Panc1 (cell line): ENCODE measurements at regions not wholly inside any gene's neighbourhood (a gene's known extent, or its start where the extent isn't known, plus 50 kb on each side); places are given as distances from the start of the nearest gene placed in this dataset.

Source experiments
- ATAC-seq: fragments of 200-7000 bp; cut with Tn5 transposase; 2 replicates; pipeline ENCODE4 v1.9.1; 2020; ENCODE audit warnings: mild to moderate bottlenecking, moderate library complexity
- BruUV-seq: library from RNA; stranded (reverse); fragments of 400-500 nt; replicated peaks from 2 replicates; lab custom pipeline; 2021; lab: Mats Ljungman, UMichigan
- CTCF ChIA-PET: fragments of 300-600 bp; sonication (Branson Sonifier 250); formaldehyde crosslinking; loops from one replicate; lab custom pipeline; 2022; ENCODE audit warnings: antibody characterized with exemption; lab: Charles Lee
- POLR2A ChIA-PET: fragments of 300-600 bp; sonication (Branson Sonifier 250); formaldehyde crosslinking; loops from one replicate; lab custom pipeline; 2022; ENCODE audit warnings: antibody characterized with exemption; lab: Charles Lee
- DNase-seq: peaks from one replicate; pipeline ENCODE4 v3.0.0-alpha.2; 2010; ENCODE audit warnings: low read depth, low spot score
- H3K27ac ChIP-seq: 2 replicates; pipeline ENCODE4 v1.5.1; 2011; ENCODE audit warnings: mild to moderate bottlenecking, low read length, inconsistent platforms
- H3K27me3 ChIP-seq: fragments of 200-500 bp; sonication (Bioruptor generic); 2 replicates; pipeline ENCODE4 v1.6.0; 2014; ENCODE audit warnings: low read length, inconsistent platforms; ENCODE audit not compliant: control insufficient read depth, insufficient read depth
- H3K36me3 ChIP-seq: fragments of 200-500 bp; sonication (Bioruptor generic); 2 replicates; pipeline ENCODE4 v1.5.1; 2014; ENCODE audit warnings: inconsistent platforms, mild to moderate bottlenecking, low read length, moderate library complexity; ENCODE audit not compliant: control insufficient read depth, insufficient read depth
- H3K4me1 ChIP-seq: 2 replicates; pipeline ENCODE4 v1.5.1; 2011; ENCODE audit warnings: inconsistent platforms, mild to moderate bottlenecking, low read length, moderate library complexity; ENCODE audit not compliant: control insufficient read depth, insufficient read depth
- H3K4me3 ChIP-seq, 2 experiments: 2 replicates each; pipeline ENCODE4 v1.5.1; 2011 to 2012; ENCODE audit warnings: low read depth in 2 of 2, low read length in 2 of 2, mild to moderate bottlenecking in 2 of 2, inconsistent platforms in 1 of 2, moderate library complexity in 1 of 2
- H3K9me3 ChIP-seq: fragments of 200-500 bp; sonication (Bioruptor generic); 2 replicates; pipeline ENCODE4 v1.5.1; 2014; ENCODE audit warnings: low read depth, mild to moderate bottlenecking, inconsistent platforms, low read length, moderate library complexity; ENCODE audit not compliant: control insufficient read depth, insufficient read depth
- POLR2AphosphoS5 ChIP-seq: IDR thresholded peaks from 2 replicates; pipeline ENCODE4 v1.6.1; 2012; ENCODE audit warnings: mild to moderate bottlenecking, low read depth, low read length, moderate library complexity
- REST ChIP-seq, 2 experiments: IDR thresholded peaks; 2 replicates each; pipeline ENCODE4 v1.6.1; 2011 to 2012; ENCODE audit warnings: low read depth in 2 of 2, control low read depth in 1 of 2, low read length in 1 of 2, mild to moderate bottlenecking in 1 of 2, moderate library complexity in 1 of 2; ENCODE audit not compliant: insufficient read depth in 1 of 2
- SIN3A ChIP-seq: IDR thresholded peaks from 2 replicates; pipeline ENCODE4 v1.6.1; 2012; ENCODE audit warnings: low read depth, mild to moderate bottlenecking, low read length, moderate library complexity, borderline replicate concordance; ENCODE audit not compliant: insufficient read depth
- TCF7L2 ChIP-seq: IDR thresholded peaks from 2 replicates; pipeline ENCODE4 v1.6.1; 2011; ENCODE audit warnings: mild to moderate bottlenecking, low read depth, low read length, inconsistent platforms
- in situ Hi-C: cut with HindIII; loops from 2 replicates; pipeline ENCODE4 v1.10.0; 2016; ENCODE audit warnings: low sequenced_read_pairs, low pct_unique_long_range_greater_than_20kb
- intact Hi-C: fragments of 100-400 bp; cut with micrococcal nuclease; formaldehyde crosslinking; loops from one replicate; pipeline ENCODE4 v1.10.0; 2022; ENCODE audit not compliant: unreplicated experiment
- TF ChIP-seq, protein P1 (sequence below): fragments of 450-650 bp; IDR thresholded peaks from 2 replicates; pipeline ENCODE4 v1.5.1; 2017; ENCODE audit warnings: mild to moderate bottlenecking

DNA sequence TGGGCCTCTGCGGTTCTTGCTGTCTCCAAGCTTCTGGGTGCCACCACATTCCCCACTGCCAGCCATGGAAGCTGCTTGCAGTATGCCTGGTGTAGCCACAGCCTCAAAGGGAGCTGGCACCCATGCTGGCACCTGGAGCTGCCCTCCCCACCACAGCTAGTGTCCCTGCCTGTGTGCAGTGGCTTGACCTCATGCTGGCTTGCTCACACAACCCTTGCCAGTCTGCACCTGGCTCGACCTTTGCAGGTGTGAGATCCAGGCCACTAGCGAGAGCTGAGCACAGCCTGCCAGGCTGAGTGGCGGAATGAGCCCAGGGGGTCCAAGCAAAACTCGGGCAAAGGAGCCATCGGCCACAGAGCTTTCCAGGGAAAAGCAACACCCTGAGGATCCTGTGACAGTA lies 236.7 kb upstream of the CSNK1A1L start:
- BruUV-seq, result no TSS peak
- H3K36me3 ChIP-seq, result no peaks in the 10 kb centered on the region
- DNase-seq (no peak), ATAC-seq (no peak)
- H3K27ac ChIP-seq, result no peak overlapping the region
- intact Hi-C loops, result no loop called here
- in situ Hi-C loops, result no loop called here
- no peaks in the 10 kb centered on the region for H3K9me3 ChIP-seq
- H3K4me3 ChIP-seq, result no peak overlapping the region
- no peak for TF ChIP-seq SIN3A
- no peak for TF ChIP-seq POLR2AphosphoS5
- TF ChIP-seq, protein P1, sequence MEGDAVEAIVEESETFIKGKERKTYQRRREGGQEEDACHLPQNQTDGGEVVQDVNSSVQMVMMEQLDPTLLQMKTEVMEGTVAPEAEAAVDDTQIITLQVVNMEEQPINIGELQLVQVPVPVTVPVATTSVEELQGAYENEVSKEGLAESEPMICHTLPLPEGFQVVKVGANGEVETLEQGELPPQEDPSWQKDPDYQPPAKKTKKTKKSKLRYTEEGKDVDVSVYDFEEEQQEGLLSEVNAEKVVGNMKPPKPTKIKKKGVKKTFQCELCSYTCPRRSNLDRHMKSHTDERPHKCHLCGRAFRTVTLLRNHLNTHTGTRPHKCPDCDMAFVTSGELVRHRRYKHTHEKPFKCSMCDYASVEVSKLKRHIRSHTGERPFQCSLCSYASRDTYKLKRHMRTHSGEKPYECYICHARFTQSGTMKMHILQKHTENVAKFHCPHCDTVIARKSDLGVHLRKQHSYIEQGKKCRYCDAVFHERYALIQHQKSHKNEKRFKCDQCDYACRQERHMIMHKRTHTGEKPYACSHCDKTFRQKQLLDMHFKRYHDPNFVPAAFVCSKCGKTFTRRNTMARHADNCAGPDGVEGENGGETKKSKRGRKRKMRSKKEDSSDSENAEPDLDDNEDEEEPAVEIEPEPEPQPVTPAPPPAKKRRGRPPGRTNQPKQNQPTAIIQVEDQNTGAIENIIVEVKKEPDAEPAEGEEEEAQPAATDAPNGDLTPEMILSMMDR, result no peak
- no peak for TF ChIP-seq REST (IDR thresholded peaks at IDR 0.05; ENCODE audit: insufficient read depth in 1 of 2, low read depth in 2 of 2, low read length in 1 of 2)
- TF ChIP-seq TCF7L2, result no peak
- CTCF ChIA-PET, result no interaction called here
- H3K4me1 ChIP-seq, result no peaks in the 10 kb centered on the region
- POLR2A ChIA-PET, result no interaction called here
- no peaks in the 10 kb centered on the region for H3K27me3 ChIP-seq

DNA sequence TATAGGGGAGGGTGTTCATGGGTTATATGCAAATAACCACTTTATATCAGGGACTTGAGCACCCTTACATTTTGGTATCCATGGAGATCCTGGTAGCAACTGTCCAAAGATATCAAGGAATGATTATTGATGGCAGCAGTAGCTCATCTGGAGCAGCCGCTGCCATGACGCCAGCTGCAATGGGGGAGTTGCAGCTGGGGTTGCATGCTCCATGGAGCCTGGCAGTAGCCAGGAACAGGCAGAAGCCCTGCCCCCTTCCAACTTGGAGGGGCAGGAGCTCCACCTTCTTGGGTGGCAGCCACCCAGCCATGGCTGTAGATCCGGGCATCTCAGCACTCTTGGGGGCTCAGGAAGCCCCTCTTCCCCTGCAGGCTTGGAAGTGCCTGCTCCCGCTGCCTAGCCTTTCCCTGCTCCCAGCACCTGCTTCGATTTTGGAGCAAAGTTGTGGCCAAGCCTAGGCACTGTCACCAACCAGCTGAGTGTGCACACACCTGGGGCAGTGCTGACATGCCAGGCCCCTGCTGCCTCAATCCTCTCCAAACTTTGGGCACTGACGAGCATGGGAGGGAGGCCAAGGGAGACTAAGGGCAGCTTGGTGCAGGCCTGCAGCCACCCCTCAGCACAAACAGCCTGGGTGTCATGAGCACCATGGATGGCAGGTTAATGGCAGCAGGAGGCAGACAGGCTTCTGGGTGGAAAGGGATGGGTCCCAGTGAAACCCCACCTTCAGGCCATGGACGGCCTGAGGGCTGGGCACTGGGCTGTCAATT lies 235.6 kb upstream of the CSNK1A1L start:
- POLR2A ChIA-PET, result no interaction called here
- Histone ChIP-seq H3K4me3 (no peak overlapping the region), H3K4me1 (no peaks in the 10 kb centered on the region), H3K27me3 (no peaks in the 10 kb centered on the region), H3K9me3 (no peaks in the 10 kb centered on the region), H3K27ac (no peak overlapping the region), H3K36me3 (no peaks in the 10 kb centered on the region)
- TF ChIP-seq REST (IDR thresholded peaks at IDR 0.05; ENCODE audit: insufficient read depth in 1 of 2, low read depth in 2 of 2, low read length in 1 of 2) (no peak), POLR2AphosphoS5 (no peak), SIN3A (no peak), TCF7L2 (no peak)
- TF ChIP-seq, protein P1, result no peak
- ATAC-seq, result no peak
- DNase-seq, result no peak
- BruUV-seq, result no TSS peak
- CTCF ChIA-PET, result no interaction called here
- intact Hi-C loops (no loop called here), in situ Hi-C loops (no loop called here)
